NCI-H1436 (cell line): ENCODE measurements at regions not wholly inside any gene's neighbourhood (a gene's known extent, or its start where the extent isn't known, plus 50 kb on each side); places are given as distances from the start of the nearest gene placed in this dataset.

Experiments
- DNase-seq: peaks from one replicate; lab custom pipeline; 2025; lab: John Stamatoyannopoulos, UW

DNA sequence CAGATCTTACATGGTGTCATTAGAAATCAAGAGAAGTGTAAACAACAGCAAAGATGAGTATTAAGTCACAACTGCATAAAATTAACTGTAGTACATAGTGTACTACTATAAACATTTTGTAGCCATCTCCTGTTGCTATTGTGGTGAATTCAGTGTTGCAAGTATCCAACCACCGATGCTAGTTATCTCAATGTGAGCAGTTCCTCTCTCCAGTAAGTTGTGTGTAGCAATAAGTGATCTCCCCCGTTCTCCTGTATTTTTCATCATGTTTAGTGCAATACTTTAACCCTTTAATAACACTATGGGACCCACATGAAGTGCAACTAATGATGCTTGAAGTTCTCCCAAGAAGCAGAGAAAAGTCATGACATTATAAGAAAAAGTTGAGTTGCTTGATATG is 264.7 kb upstream of the KCNH8 start:
- DNase-seq, result no peak

DNA sequence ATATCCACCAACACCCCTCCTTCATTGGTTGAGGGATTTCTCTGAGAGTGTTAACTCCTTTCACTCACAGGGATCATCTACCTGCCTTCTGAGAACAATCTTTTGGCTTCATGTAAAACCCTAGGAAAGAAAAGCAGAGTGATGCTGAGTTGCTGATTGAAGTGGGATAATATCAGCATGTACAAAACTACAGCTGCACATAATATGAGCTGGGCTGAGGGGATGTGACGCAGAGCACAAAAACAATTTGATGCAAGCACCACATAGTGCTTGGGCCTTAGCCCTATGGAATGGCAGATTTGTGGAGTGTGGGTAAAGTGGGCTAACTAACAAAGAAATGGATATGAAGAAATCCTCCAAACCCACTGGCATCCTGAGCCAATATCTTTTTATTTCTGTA is 267.6 kb upstream of the KCNH8 start:
- DNase-seq, result no peak

DNA sequence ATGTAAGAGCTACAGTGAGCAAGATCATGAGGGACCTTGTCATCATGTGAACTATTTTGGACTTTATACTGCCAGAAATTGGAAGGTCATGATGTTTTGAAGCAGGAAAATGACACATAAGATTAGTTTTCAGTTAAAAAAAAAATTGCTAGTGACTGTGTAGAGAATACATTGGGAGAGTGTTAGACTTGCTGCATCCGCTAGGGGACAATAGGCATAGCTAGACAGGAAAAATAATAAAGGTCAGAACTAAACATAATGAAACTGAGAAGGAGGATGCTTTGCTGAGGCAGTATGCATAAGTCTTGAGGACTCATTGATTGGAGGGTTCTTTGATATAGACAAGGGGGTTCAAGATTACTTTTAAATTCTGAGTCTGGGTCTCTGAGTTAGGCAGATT is 275.8 kb upstream of the KCNH8 start:
- DNase-seq, result no peak

DNA sequence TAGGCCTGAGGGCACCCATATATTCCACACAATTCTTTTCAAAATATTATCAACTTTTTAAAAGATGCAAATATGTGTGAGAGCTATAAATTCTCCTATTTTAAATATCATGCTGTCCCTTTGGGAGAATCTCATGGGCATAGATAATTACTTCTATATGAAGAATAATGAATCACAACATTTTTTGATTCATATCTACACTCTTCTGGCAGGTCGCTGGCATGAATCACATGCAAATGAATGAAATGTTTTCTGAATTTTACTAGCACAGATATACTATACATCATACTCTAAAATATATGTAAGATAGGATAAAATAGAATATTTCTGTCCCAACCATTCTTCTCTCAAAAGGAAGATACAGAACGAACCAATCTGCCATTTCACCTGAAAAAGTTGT is 277.7 kb upstream of the KCNH8 start:
- no peak for DNase-seq

DNA sequence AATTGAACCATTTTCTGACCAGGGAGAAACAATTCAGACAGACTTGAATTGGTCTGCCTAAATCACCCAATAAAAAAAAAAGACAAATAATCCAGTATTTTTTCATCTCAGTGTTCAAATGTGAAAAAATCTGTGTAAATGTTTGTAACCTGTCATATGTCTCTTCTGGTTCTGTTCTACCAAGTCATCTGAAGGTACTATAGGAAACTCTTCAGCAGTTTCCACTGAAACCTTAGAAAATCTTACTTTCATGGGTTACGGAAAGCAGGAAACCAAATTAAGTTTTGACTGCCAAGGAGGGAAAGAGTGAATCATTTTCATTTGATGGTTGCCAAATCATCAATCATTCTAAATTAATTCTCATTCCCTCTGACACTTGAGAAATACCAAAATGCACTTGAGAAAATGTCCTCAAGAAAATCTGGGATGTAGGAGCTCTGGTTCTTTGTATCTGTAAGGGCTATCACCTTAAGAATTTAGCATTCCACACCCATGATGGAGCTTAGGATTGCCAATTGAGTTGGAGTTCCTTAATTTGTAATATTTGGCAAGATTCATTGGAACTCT is 278.2 kb upstream of the KCNH8 start:
- no peak for DNase-seq

DNA sequence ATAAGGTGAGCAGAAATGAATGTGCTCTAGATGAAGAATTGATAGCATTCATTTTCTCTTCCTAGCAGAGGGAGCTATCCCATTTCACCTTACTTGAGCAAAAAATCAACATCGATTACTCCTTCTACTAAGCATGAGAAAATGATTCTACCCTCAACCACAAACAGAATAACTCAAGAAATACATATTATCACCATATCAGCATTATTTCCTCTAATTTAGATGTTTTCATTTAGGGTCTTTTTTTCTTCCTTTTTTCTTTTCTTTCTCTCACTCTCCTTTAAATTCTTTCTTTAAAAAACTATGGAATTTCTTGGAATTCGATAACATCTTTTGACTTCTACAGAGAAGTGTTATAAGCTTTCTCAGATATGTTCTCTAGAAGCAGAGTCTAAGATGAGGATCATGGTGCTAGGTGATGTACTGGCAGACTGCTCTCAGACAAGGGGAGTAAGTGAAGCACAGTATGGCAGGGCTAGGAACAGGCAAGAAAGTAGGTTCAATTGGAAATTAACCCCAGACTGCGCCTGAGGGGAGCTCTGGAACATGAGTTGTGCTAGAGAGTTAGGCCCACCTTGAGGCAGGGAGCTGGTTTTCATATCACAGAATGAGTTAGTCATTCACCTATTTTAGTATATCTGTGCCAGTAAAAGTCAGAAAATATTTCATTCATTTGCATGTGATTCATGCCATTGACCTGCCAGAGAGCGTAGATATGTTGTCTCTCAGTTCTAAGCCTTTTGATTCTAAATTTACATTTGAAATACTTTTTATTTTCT is 279.2 kb upstream of the KCNH8 start:
- no peak for DNase-seq

DNA sequence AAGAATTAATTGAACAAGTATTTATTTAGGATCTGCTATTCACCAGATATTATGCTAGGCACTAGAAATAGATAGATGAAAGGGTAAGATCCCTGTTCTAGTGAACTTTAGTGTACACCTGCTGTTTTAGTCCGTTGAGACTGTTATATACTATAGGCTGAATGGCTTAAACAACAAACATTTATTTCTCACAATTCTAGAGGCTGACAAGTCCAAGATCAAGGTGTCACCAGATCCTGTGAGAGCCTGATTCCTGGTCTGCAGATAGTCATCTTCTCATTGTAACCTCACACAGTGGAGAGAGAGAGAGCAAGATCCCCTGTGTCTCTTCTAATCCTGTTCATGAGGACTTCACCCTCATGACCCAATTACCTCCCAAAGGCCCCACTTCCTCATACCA is 281.4 kb upstream of the KCNH8 start:
- no peak for DNase-seq

DNA sequence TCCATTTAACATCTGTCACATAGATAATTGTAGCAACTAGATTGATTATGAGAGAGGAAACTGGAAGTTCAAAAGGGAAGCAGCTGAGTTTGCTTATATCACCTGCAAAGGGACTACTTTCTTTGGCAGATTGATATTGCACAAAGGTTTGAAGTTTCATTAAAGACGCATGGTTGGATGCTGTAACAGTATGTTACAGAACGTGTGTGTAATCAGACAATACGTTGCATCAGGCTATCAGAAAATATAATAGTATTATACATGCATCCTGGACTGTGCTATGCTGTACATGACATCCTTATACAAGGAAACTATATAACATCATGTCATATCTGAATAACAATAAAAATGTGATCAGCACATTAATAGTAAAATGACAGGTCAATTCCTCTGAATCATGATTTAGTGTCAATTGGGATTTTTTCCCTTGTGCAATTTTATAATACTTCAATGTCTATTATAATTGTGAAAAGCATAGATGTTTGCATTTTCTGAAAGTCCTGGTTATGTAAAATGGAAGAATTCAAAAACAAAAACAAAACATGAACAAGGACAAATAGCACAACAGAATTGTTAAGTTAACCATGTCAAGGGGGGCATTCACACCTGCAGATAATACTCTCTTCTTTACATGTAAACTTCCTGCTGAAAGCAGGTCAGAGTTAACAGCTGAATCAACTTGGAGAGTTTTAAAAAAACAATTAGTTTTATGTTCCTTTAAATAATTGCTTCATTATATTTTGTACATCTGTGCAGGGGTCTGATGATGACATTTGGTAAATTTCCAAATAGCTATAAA is 283.2 kb upstream of the KCNH8 start:
- DNase-seq, result no peak

DNA sequence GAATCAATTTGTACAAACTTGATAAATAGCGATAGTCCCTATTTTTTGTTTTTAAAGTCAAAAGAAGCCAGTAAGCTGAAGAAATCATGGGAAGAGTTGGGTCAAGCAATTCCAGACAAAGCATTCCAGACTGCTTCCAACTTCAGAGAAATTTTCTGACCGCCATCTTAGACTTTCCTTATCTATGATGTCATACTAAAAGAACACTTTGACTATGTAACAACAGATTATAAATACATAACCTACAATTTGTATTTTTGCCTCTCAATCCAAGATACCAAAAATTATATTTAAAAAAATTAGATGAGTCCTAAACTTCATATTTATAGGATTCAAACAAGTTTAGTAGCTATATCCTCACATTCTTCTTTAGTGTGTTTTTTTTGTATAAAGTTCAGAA is 286.2 kb upstream of the KCNH8 start:
- DNase-seq, result no peak

DNA sequence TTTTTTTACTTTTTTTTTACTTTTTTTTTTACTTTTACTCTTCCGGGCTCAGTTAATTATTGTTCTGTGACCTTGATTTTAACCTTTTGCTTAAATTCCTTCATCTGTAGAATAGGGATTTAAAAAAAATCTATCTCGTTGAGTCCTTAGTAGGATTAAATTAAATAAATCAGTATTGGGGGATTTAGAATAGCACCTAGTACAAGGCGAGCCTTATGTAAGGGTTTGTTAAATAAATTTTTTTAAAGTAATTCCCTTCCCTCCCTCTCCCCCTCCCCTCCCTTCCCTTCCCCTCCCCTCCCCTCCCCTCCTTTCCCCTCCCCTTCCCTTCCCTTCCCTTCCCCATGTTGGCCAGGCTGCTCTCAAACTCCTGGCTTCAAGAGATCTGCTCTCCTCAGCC is 287.2 kb upstream of the KCNH8 start:
- no peak for DNase-seq

DNA sequence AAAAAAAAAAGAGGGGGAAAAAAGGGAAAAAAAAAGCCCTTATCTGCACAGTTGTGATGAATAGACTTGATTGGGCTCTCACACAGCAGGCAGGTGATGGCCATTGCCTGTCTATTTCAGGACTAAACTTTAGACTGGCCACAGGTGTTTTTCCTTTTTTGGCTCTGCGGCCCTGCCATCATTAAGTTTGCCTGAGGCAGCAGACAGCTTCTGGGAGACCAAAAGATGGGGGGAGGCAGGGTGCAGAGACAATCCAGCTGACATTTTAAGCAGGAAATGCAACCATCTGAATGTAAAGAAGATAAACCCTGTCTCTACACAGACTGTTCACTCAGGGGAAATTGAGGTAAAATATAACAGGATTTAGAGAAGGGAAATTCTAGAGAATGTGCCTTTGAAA is 295.0 kb upstream of the KCNH8 start:
- DNase-seq, result no peak

DNA sequence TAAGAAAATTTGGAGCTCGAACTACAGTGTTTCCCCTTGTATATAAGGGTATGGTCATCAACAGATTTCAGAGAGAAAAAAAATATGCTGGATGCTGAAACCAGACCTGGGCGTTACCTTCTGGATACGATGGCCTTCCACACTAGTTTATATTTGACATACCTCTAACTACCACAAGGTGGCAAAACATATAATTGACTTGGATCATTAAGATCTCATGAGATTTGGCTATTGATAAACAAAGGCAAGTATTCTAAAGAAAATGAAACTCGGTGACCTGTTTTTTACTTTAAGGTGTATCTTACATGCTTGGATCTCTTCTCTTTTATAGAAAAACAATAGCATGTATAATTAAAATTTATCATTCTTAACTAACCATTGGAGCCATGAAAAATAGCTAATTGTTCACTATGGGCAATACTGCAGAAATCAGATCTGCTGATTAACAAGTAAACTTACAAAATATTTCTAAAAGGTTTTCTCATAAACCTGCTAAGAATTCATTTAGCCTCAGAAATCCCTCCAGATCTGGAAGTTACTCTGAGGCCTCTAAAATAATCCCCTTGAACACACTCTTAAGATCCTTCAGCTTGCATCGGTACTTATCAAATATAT is 300.6 kb upstream of the KCNH8 start:
- DNase-seq, result no peak

DNA sequence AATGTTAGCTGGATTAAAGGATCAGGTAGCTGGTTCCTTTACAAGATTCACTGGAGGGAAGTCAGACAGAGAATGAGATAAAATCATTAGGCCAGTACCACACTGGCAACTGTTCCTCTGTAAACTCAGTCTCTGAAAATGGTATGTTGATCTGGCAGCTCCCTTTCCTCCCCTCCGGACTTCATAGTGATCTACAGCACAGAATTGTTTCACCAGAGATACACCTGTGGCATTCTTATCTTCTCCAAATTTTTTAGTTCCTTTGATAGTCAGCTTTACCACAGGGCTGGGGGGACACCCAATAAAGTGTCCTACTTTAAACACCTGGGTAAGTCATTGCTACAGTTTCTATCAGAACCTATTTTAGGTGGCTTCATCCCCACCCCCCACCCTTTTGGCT is 304.3 kb upstream of the KCNH8 start:
- no peak for DNase-seq

DNA sequence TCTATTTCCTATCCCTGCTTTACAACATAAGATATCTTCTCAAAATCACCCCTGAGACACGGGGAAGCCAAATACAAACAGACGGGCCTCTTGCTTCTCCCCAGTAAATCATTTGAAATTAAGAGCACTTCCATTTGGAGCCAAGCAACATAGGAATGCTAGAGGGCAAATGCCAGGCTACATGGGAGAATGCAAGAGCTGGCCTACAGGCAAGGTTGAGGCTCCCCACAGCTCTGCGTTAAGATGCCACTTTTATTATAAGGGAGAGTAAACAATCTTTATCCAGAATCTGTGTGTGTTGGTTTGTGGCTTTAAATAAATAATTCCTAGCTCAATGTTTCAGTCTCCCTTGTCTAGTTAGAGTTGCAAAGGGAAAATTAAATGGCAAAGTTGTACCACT is 305.1 kb upstream of the KCNH8 start:
- DNase-seq, result no peak

DNA sequence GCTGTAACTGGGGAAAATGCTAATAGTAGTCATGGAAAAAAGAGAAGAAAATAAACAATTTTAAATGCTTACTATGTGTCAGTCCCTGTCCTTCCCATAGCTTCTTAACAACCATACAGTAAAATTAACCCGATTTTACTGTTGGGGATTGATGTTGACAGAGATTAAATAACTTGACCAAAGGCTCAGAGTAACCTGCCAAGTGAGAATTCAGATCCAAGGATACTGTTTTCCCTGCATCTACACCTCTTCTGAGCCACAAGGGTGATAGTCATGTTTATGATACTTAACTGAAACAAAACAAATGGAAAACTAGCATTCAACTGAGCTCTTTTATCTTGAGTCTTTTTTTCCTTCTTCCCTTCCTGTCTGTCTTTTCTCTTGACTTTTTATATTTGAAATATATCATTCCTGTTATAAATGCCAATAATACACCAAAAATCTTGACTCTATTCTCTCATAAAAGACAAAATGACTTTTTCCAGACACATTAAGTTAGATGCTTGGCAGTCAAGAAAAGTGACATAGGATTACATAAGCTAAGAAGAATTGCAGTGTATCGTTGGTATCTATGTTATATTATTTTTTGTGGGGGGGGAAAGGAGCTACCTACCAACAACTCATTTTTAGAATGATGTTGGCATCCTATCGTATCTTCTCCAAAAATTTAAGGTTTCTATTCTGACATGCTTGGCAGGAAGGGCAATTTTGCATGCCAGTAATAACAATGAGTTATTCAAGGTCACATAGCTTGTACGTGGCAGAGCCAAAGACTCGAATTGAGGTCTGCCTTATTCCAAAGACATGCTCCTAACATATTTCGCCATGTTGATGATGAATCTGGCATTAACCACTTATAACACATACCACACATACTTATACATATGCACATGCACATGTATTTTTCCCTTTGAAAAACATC is 306.6 kb upstream of the KCNH8 start:
- no peak for DNase-seq

DNA sequence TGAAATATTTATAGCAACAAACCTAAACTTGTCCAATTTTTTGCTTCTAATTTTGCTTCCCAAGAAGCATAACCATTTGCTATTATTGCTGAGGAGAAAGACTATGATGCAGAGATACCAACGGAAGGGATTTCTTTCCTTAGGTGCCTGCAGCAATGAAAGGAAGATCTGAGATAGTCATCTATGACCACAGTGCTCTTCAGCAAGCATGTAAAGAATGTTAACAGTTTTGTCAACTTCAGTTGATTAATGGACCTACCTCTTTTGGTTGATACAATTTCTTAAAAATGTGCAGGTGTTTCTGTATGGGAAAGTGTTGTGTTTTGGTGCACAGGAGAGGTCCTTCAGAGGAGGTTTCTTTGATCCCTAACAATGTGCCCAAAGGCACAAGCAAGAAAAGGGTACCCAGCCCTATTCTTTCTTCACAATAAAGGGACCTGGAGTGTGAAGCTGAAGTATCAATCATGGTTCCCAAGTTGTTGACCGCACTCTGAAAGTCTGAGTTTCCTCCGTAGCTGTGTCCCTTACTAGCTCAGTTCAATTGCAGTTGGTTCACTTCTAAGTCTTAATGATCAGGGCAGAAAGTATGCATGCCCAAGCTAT is 307.7 kb upstream of the KCNH8 start:
- no peak for DNase-seq

DNA sequence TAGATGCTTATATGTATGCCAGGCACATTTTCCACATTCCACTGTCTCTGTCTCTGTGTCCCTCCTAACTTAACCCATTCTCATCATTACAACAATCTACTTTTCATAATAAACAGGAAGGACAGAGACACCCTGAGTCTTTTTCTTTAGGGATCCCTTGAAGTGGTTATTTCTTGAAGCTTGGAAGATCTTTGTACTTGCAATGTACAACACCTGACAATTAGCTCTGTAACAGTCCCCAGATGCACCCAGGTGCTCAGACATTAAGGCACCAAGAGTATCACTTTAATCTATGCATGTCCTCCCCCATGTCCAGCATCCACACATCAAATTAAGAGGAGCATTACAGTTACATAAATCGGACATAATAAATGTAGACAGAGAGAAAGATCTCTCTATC is 309.6 kb upstream of the KCNH8 start:
- no peak for DNase-seq

DNA sequence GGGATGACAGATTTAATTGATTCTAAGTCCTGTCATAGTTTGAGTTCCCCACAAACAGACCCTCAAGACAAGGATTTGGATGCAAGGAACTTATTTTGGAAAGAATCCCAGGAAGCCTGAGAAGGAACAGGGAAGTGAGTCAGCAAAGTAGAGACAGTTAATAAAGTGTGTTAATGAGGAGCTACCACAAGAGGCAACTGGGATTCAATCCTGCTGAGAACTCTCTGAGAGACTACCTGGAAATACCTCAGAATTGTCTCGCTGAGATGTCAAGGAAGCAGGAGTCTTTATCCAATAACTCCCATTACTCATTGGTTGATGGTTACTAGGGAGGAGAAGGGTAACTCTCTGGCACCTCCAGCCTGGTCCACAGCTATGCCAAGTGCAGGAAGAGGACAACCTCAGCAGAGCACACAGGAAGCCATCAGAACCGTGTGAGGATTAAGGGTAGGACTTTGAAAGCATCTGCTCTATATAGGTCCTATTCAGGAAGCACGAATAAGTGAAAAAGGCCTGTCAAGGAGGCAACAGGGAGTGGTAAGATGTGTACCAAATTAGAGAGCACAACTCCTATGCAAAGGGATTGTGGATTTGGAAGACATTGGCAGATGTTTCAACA is 311.1 kb upstream of the KCNH8 start:
- no peak for DNase-seq

DNA sequence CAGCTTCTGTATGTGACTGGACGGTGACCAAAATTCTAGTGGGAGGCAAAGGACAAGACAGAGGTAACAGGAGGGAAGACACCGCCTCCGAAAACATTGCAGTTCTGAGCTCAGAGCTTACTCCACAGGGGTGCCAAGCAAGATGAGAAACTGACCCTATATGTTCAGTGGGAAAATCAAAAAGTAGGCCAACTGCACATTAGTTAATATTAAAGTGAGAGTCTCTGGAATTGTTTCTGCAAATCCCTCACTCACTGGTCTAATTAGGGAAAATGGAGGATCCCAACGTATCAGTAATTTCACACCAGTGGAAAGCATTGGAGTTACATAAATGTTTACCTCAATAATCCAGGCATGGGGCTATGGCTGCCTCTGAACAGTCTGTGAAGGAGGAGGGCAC is 313.3 kb upstream of the KCNH8 start:
- no peak for DNase-seq

DNA sequence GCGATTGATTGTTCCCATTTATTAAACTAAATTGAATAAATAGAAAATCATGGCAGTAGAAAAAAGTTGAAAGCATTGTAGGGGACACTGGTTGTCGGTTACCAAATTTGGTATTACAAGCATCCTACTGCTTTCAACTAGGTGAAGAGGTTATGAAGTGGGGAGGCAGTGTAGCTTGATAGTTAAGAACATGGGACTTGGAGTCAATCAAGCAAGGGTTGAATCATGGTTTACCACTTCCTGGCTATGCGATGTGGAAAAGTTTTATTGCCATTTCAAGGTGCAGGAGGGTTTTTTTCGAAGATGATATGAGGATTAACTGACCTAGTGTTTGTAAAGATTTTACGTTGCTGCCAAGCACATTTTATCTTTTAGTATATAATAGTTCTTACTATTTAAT is 318.2 kb upstream of the KCNH8 start:
- no peak for DNase-seq

DNA sequence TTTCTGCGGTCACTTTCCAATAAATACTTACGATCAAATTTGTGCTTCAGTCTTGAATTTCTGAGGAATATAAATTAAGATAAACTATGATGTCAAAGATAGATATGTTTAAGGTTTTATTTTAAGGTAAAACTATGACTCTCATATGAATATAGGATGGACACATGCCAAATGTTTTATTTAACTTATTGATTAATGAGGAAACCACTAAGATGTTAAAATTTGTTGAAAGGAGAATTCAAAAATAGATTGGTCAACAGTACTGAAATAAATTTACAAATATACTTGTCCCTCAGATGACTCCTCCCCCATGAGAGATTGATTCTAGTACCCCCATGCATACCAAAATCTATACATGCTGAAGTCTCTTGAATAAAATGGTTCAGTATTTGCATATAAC is 319.7 kb upstream of the KCNH8 start:
- no peak for DNase-seq
